Upper lobe of left lung (tissue), 4 donors: ENCODE measurements at regions not wholly inside any gene's neighbourhood (a gene's known extent, or its start where the extent isn't known, plus 50 kb on each side); places are given as distances from the start of the nearest gene placed in this dataset.

Experiments
- CTCF ChIP-seq, 6 experiments: fragments of 450-650 bp in 4 of 6; fragments of 200-600 bp in 2 of 6; sonication (generic) in 2 of 6; IDR thresholded peaks; one replicate each; pipeline ENCODE4 v1.5.1; 2016 to 2019; ENCODE audit warnings: antibody characterized with exemption in 6 of 6
- EP300 ChIP-seq, 4 donors: sonication (generic); formaldehyde crosslinking; IDR thresholded peaks; one replicate each; pipeline ENCODE4 v1.5.1; 2017; ENCODE audit warnings: antibody characterized with exemption in 4 of 4, control low read depth in 2 of 4

DNA sequence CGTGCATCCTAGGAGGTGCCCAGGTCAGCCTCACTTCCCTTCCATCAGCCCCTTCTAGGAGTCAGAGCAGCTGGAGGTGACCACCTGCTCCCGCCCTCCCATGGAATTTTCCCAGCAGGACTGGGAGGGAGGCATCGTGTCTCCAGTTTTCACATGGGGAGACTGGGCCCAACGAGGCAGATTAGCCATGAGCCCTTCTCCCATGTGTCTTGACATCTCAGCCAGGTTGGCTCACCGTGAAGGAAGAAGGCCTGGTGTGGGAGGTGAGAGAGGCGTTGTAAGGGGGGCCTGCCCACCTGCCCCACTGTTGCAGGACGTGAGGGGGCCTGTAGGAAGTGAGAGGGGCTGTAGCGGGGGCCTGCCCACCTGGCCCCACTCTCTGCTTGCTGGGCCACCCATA, 1521.4 kb downstream of the BRD1 start:
- TF ChIP-seq CTCF (IDR thresholded peaks at IDR 0.05) (no peak), EP300 (IDR thresholded peaks at IDR 0.05) (no peak)
